NCI-H187 (cell line): ENCODE measurements at regions not wholly inside any gene's neighbourhood (a gene's known extent, or its start where the extent isn't known, plus 50 kb on each side); places are given as distances from the start of the nearest gene placed in this dataset.
"Not testable (repeated sequence)": the region's sequence is repeated elsewhere in the genome, so short reads cannot be mapped to it uniquely, and the experiment has no call there.

ENCODE experiments used
- DNase-seq, 2 experiments: peaks; one replicate each; lab custom pipeline; 2025; lab: John Stamatoyannopoulos, UW

DNA sequence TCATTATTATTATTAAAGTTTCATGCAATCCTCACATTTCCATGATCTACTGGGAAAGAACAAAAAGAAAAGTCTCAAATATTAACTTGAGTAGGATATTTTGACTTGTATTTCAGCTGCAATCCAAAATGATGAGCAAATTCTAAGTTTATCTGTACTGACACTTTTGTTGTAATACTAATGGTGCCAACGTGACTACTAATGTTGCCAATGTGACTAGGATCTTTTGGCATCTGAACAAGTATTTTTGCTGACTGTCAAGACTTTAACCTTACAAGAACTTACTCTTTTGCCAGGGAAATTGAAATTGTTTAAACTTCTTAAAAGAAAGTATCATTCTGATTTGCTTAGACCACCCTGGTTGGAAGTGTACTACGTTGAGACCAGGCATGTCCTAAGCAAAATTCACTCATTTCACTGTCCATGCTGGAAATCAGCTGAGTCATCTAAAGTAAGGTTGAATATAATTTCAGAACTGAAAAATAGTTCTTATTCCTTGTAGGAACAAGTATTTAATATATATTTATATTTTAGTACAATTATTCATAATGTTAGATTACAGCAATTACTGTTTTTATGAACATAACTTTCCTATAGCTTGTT, 78.5 kb upstream of the LYZL1 start:
- no peak for DNase-seq

DNA sequence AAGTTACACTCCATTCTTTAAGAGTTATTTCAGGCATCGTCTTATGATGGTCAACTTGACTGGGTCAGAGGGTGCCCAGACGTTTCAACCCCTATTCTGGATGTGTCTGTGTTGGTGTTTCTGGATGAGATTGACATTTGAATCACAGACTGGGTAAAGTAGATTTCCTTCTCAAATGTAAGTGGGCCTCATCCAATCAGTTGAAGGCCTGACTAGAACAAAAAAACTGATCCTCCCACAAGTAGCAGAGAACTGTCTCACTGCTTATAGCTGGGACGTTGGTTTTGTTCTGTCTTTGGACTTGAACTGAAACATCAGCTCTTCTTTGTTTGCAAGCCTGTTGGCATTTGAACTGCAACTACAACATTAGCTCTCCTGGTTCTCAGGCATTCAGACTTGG, 76.3 kb upstream of the LYZL1 start:
- no peak for DNase-seq

DNA sequence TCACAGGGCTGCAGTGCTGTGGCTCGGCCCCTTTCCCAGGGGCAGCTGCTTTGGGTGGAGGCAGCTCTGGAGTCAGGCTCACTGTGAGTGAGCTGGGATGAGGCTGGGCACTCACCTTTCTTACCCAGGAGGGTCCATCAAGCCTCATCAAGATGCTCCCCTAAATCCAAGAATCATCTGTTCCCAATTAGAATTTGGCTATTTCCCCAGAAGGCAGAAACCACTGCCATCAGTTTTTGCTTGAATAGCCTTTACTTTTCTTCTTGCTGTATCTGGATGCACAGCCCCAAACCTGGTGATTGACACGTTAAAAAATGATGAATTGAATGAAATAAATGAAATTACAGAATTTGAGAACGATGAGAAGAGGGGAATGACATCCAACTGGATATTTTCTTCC, 74.3 kb upstream of the LYZL1 start:
- DNase-seq = no peak

DNA sequence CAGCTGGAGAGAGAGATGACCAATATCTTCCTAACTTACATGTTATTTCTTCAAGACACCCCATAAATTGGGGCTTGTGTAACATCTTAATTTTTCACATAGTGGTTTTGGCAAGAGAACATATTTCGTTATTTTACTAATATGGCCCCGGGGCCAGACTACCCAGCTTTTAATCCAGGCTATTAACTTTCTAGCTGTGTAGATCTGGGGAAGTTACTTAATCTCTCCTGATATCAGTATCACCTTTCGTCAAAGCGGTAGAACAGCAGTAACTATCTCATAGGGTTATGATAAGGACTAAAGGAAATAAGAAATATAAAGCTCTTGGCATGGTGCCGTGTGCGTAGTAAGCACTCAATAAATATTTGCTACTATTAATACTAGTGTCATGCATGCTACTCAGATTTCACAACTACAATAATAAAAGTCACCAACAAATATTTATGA, 71.6 kb upstream of the LYZL1 start:
- no peak for DNase-seq

- no peak for DNase-seq
Observed at GRCh38 chr10:29223326-29223725, 65.5 kb upstream of the LYZL1 start.

- no peak for DNase-seq
Observed at GRCh38 chr10:29224631-29225030, 64.2 kb upstream of the LYZL1 start.

DNA sequence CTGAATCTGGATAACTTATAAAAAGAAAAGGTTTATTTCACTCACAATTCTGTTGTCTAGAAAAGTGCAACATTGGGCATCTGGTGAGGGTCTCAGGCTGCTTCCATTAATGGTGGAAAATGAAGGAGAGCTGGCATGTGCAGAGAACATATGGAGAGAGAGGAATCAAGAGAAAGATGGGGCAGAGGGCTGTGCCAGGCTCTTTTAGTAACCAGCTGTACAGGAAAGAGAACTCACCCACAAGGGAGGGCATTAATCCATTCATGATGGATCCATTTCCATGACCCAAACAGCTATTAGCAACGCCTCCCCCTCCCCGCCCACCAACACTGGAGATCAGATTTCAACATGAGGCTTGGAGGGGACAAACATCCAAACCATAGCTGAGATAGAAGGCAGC, 61.7 kb upstream of the LYZL1 start:
- DNase-seq = no peak

GRCh38 chr10:29228562-29228961, 60.3 kb upstream of the LYZL1 start:
- no peak for DNase-seq

- DNase-seq = no peak
Observed at GRCh38 chr10:29229258-29229705, 59.6 kb upstream of the LYZL1 start.

- not testable (repeated sequence) for DNase-seq
Observed at GRCh38 chr10:29236910-29237309, 52.0 kb upstream of the LYZL1 start.

DNA sequence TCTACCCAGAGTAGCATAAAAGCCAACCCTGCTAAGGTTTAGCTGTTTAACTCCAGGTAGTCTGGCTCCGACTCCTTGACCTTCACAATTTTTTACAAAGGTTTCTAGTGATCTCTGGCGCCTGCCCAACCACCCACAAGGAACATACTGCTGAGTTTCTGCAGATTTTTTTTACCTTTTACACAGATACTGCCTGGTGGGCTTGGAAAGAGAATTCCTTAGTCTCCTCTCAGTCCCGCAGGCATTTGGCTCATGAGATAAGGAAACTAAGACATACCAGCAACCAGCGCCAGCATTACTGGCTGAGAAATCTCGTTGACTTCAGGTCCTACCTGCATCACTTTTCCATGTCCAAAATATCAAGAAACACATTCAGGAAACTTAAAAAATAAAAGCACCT, 51.1 kb upstream of the LYZL1 start:
- DNase-seq = no peak

- DNase-seq = no peak
Observed at GRCh38 chr10:29238523-29239135, 50.2 kb upstream of the LYZL1 start.
